DOHH2 (cell line): ENCODE measurements at regions not wholly inside any gene's neighbourhood (a gene's known extent, or its start where the extent isn't known, plus 50 kb on each side); places are given as distances from the start of the nearest gene placed in this dataset.

ENCODE experiments used
- EZH2phosphoT487 ChIP-seq: fragments of 200-600 bp; sonication (generic); IDR thresholded peaks from 2 replicates; pipeline ENCODE4 v1.6.1; 2017; ENCODE audit warnings: borderline replicate concordance, mild to moderate bottlenecking, antibody characterized with exemption, low read length, moderate library complexity, mixed read lengths
- TF ChIP-seq, protein P1 (sequence below): fragments of 200-600 bp; sonication (generic); IDR thresholded peaks from one replicate; pipeline ENCODE4 v1.5.1; 2014; ENCODE audit warnings: antibody characterized with exemption, mild to moderate bottlenecking, low read depth, low read length; ENCODE audit not compliant: poor library complexity, severe bottlenecking

DNA sequence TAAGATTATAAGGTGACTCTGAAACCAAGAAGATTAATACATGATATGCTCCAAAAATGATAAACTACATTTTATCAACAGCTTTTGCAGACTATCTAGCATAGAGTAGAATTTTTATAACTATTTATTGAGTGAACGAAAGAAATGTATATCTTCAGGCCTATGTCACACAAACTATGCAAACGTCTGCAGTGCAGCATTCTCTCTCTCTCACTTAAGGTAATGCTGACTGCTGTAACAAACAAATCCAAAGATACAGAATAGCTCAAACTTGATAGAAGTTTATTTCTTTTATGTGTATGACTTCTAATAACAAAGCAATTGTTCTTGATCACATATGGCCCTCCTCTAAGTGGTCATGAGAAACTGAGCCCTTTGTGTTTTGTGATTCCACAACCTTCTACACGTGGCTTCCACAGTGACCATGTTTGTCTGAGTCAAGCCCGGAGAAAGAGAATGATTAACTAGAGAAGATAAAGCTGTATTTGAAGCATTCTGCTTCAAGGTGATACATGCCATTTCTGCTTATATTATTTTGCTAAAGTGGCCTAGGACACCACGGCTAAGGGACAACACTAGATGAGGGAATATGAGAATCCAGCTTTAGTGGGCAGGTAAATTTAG lies 1352.7 kb upstream of the TMEM132C start:
- TF ChIP-seq, protein P1, sequence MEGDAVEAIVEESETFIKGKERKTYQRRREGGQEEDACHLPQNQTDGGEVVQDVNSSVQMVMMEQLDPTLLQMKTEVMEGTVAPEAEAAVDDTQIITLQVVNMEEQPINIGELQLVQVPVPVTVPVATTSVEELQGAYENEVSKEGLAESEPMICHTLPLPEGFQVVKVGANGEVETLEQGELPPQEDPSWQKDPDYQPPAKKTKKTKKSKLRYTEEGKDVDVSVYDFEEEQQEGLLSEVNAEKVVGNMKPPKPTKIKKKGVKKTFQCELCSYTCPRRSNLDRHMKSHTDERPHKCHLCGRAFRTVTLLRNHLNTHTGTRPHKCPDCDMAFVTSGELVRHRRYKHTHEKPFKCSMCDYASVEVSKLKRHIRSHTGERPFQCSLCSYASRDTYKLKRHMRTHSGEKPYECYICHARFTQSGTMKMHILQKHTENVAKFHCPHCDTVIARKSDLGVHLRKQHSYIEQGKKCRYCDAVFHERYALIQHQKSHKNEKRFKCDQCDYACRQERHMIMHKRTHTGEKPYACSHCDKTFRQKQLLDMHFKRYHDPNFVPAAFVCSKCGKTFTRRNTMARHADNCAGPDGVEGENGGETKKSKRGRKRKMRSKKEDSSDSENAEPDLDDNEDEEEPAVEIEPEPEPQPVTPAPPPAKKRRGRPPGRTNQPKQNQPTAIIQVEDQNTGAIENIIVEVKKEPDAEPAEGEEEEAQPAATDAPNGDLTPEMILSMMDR = no peak
- no peak for TF ChIP-seq EZH2phosphoT487
